Duodenal mucosa (tissue), 2 donors: ENCODE measurements at regions not wholly inside any gene's neighbourhood (a gene's known extent, or its start where the extent isn't known, plus 50 kb on each side); places are given as distances from the start of the nearest gene placed in this dataset.

Experiments
- H3K27ac ChIP-seq: one replicate; pipeline ENCODE4 v1.7.0; 2013; ENCODE audit warnings: low read depth, low read length
- H3K27me3 ChIP-seq, 2 donors: one replicate each; pipeline ENCODE4 v1.7.0; 2013; ENCODE audit warnings: low read length in 2 of 2, control low read depth in 1 of 2; ENCODE audit not compliant: insufficient read depth in 2 of 2, control insufficient read depth in 1 of 2
- H3K36me3 ChIP-seq, 2 donors: one replicate each; pipeline ENCODE4 v1.7.0; 2013; ENCODE audit warnings: low read length in 2 of 2, control low read depth in 1 of 2; ENCODE audit not compliant: insufficient read depth in 2 of 2, control insufficient read depth in 1 of 2
- H3K4me1 ChIP-seq, 2 donors: one replicate each; pipeline ENCODE4 v1.7.0; 2013; ENCODE audit warnings: low read length in 2 of 2, control low read depth in 1 of 2; ENCODE audit not compliant: insufficient read depth in 2 of 2, control insufficient read depth in 1 of 2
- H3K4me3 ChIP-seq, 2 donors: one replicate each; pipeline ENCODE4 v1.7.0; 2013; ENCODE audit warnings: low read length in 2 of 2, low read depth in 1 of 2
- H3K9ac ChIP-seq, 2 donors: one replicate each; pipeline ENCODE4 v1.7.0; 2013; ENCODE audit warnings: low read length in 2 of 2, low read depth in 1 of 2
- H3K9me3 ChIP-seq, 2 donors: one replicate each; pipeline ENCODE4 v1.7.0; 2013; ENCODE audit warnings: low read length in 2 of 2, control low read depth in 1 of 2; ENCODE audit not compliant: control insufficient read depth in 1 of 2

DNA sequence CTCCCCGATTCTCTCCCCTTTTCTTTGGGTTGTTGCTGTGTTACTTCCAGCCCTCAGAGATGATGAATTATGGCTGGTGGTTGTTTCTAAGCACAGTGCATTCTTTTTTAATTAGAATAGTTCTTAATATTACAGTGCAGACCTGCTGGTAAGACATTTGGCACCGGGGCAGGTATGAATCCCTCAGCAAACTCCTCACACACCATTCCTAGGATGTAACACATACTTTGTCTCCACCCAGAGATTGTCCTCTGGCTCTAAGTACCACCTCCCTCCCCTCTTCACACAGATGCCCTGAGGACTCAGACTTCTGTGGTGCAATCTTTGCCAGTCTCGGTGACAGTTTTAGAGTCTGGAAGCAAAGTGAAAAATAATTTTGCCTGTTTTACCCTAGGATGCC is 143.1 kb downstream of the HLX start:
- no peaks in the 10 kb centered on the region for H3K4me1 ChIP-seq
- H3K4me3 ChIP-seq, result no peak overlapping the region
- H3K36me3 ChIP-seq, result no peaks in the 10 kb centered on the region
- no peak overlapping the region for H3K9ac ChIP-seq
- no peaks in the 10 kb centered on the region for H3K27me3 ChIP-seq
- H3K9me3 ChIP-seq, result no peaks in the 10 kb centered on the region
- no peak overlapping the region for H3K27ac ChIP-seq

DNA sequence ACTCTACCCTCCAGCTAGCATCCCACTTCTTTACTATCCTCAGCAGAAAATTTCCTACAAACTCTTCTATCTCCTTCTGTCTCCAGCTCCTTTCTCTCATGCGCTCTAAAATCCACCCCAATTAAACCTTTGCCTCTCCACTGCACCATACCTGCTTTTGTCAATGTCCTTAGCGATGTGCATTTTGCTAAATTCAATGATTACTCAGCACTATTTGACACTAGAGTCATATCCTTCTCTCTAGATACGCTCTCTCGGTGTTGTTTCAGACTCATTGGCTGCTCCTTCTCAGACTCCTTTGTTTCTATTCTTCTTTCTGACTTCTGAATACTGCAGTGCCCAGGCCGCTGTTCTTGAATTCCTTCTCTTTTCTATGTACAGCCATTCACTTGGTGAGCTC is 144.2 kb downstream of the HLX start:
- Histone ChIP-seq H3K9ac (no peak overlapping the region), H3K9me3 (no peaks in the 10 kb centered on the region), H3K36me3 (no peaks in the 10 kb centered on the region), H3K27me3 (no peaks in the 10 kb centered on the region), H3K4me3 (no peak overlapping the region), H3K4me1 (no peaks in the 10 kb centered on the region), H3K27ac (no peak overlapping the region)

DNA sequence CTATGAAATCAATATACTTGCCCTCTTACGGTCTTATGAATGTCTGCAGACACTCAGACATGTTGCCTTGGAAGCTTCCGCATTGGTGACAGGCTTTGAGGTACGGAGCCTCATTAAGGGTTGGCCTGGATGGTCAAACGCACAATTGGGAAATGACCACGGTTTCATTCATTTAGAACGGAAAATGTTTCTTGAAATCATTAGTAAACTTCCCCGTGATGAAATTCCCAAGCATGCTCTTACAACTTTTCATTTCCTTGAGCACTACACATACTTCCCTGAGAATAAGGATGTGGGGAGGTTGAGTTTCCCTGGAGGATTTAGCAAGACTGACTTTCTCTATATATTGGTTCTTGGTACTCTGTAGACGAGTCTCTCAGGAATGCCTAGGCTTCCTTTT is 146.3 kb downstream of the HLX start:
- Histone ChIP-seq H3K4me3 (no peak overlapping the region), H3K27ac (no peak overlapping the region), H3K9me3 (no peaks in the 10 kb centered on the region), H3K9ac (no peak overlapping the region), H3K36me3 (no peaks in the 10 kb centered on the region), H3K27me3 (no peaks in the 10 kb centered on the region), H3K4me1 (no peaks in the 10 kb centered on the region)

DNA sequence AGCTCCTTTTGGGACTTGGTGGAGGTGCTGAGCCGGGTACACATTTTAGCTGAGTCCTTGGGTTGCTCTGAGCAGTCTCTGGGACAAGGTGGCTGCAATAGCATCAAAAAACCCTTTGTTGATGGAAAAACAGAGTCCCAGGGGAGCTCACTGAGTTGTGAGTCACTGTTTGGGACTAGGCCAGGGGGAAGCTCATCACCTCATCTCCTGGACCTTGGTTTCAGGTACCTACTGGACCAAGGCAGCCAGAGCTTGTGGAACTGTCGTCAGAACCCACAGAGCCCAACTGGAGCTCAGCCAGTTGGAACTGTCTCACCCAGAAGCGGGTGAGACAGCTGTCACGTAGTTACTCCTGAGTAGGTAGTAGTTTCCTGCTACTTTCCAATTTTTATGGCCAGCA is 146.7 kb downstream of the HLX start:
- Histone ChIP-seq H3K9ac (no peak overlapping the region), H3K36me3 (no peaks in the 10 kb centered on the region), H3K9me3 (no peaks in the 10 kb centered on the region), H3K4me1 (no peaks in the 10 kb centered on the region), H3K27ac (no peak overlapping the region), H3K4me3 (no peak overlapping the region), H3K27me3 (no peaks in the 10 kb centered on the region)

DNA sequence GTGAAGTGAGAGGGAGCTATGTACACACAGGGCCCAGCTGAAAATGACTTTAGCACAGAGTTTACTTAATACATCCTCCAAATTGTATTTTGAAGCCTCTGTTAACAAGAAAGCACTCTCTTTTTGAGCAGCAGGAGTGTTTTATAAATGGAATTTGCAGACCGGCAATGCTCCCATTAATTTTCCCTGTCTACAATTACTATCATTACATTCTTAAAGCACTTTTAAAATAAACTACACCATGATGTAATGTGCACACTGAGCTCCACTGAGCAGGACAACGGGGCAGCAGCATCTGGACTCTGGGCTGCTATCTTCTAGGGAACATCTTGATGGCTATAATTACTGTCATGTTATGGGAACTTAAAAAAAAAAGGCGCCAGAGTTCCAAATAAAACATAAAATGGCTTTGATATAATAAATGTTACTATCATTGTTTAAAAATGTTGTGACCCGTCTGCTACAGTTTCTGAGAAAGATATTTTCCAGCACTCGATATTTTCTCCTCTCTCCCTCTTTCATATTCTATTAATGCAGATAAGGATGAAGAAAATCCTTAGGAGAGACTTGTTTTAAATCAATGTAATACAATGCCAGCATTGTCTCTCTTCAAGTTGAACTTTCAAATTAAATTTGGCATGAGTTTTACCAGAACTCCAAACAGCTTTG is 150.9 kb downstream of the HLX start:
- H3K27ac ChIP-seq, result no peak overlapping the region
- no peaks in the 10 kb centered on the region for H3K27me3 ChIP-seq
- H3K36me3 ChIP-seq, result no peaks in the 10 kb centered on the region
- H3K9me3 ChIP-seq, result no peaks in the 10 kb centered on the region
- no peak overlapping the region for H3K4me3 ChIP-seq
- no peak overlapping the region for H3K9ac ChIP-seq
- no peaks in the 10 kb centered on the region for H3K4me1 ChIP-seq

DNA sequence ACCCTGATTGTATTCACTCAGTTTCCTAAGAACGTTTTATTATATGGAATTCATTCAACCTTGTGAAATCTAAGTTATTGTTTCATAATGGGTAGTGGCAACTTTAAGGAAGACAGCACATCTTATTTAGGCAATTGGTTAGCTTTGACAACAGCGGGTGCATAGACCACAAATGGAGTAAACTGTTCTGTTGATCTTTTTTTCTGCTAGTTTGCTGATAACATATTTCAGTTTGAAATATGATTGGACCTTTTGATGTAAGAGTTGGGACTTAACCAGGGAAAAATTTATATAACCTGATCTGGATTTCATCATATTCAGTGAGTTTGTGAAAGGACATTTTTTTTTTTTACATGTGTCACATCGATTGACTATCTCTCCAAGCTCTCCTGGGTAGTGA is 151.7 kb downstream of the HLX start:
- H3K4me3 ChIP-seq, result no peak overlapping the region
- no peak overlapping the region for H3K27ac ChIP-seq
- no peaks in the 10 kb centered on the region for H3K27me3 ChIP-seq
- no peaks in the 10 kb centered on the region for H3K36me3 ChIP-seq
- H3K4me1 ChIP-seq, result no peaks in the 10 kb centered on the region
- no peaks in the 10 kb centered on the region for H3K9me3 ChIP-seq
- H3K9ac ChIP-seq, result no peak overlapping the region

DNA sequence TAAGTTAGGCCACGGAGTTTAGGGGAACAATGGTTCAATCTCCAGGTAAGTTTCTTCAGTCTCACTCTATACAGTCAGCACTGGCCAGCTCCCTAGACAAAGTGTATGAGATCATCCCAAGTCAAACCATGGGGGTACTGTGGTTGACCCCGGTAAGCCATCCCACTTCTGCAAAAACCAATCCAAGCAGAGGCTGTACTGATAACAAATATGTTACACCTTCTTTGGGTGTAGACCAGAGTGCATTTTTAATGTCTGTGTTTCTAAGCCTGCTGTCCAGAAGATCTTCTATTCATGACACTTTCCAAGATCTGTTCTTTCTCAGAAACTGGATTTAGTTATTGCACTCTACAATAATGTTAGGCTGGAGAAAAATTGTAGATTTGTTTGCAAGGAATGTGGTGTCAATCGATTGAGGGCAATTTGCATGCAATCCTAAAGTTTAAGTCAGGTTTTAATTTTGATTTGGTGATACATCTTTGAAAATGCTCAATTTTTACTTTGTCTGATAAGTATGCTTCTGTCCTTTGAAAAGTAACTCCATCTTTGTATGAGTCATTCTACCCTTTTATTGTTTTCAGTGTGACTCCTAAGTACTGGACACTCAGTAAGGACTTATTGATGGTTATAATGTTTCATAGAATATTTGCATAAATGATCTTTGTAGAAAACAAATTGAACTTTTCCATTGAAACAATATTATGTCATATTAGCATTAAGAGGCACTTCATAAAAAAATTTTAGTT is 152.4 kb downstream of the HLX start:
- no peaks in the 10 kb centered on the region for H3K4me1 ChIP-seq
- no peak overlapping the region for H3K27ac ChIP-seq

DNA sequence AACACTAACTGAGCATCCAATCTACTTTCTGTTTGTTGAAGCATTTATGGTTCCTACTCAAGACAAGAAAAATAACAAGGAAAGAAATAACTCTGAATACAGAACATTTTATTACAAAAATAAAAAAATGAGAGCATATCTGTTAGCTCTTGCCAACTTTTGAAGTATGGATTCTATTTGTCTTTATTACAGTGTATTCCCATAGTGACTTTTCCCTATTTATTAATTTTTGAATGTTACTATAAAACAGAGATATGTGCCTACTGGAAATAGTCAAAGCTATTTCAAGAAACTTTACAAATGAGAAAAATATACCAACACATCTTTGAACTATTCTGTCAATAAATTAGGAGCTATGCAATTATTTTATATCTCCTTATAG is 153.0 kb downstream of the HLX start:
- H3K4me1 ChIP-seq, result no peaks in the 10 kb centered on the region

More for the DNA sequence above, 152.4 kb downstream of the HLX start:
- Histone ChIP-seq H3K4me3 (no peak overlapping the region), H3K9ac (no peak overlapping the region), H3K36me3 (no peaks in the 10 kb centered on the region), H3K9me3 (no peaks in the 10 kb centered on the region), H3K27me3 (no peaks in the 10 kb centered on the region)

DNA sequence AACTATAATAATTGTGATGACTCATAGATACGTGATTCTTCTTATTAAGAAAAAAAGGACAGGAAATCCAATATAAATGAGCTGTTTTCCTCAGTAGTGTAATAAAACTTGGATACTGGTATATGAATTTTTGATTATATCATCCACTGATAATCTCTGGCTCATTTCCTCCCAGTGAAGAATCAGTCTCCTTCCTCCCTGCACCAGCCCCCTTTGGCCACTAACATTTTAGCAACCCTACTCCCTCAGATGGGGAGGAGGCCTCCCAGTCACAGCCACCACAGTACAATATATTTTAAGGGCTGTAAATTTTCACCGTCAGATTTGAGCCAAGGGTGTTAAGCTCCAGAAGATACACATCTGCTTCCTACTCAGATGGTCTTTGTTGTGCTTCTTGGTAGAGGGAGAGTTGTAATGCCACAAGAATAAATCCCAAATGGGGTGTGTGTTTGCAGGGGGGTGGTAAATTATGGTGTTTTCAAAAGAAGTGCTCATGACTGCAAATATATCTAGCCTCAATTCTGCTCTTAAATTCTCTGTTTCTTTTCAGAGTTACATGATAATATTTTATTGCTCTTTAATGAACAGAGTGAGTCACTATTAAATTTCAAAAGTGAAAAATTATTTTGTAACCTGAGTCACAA is 153.5 kb downstream of the HLX start:
- no peak overlapping the region for H3K27ac ChIP-seq
- H3K9ac ChIP-seq, result no peak overlapping the region
- no peaks in the 10 kb centered on the region for H3K4me1 ChIP-seq
- no peaks in the 10 kb centered on the region for H3K9me3 ChIP-seq
- H3K36me3 ChIP-seq, result no peaks in the 10 kb centered on the region
- no peak overlapping the region for H3K4me3 ChIP-seq
- no peaks in the 10 kb centered on the region for H3K27me3 ChIP-seq

More for the DNA sequence above, 153.0 kb downstream of the HLX start:
- H3K9ac ChIP-seq, result no peak overlapping the region
- no peaks in the 10 kb centered on the region for H3K27me3 ChIP-seq
- no peaks in the 10 kb centered on the region for H3K9me3 ChIP-seq
- no peaks in the 10 kb centered on the region for H3K36me3 ChIP-seq
- no peak overlapping the region for H3K4me3 ChIP-seq
- no peak overlapping the region for H3K27ac ChIP-seq

DNA sequence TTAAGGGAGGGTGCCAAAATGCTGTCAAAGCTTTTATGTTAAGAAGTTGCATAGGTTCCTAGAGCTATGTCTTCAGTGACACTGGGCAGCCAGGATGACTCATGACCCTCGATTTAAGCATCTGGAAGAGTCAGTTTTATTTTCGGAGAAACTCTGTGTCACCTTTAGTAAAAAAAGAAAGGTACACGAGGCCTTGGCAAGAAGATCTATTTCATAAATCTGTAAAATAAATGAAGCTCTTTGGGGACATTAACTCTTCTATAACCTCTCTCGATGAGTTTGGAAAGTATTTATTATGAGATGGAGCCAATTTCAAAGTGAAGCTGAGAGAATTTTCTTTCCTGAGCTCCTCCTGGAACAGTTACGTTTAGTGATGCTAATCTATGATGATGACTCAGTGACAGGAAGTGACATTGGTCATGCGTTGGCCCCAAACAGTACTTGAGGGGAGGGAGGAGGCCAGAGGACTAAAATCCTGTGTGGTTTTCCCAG is 156.5 kb downstream of the HLX start:
- Histone ChIP-seq H3K4me1 (no peaks in the 10 kb centered on the region), H3K9me3 (no peaks in the 10 kb centered on the region), H3K36me3 (no peaks in the 10 kb centered on the region), H3K4me3 (no peak overlapping the region), H3K9ac (no peak overlapping the region), H3K27ac (no peak overlapping the region), H3K27me3 (no peaks in the 10 kb centered on the region)
